22Rv1 (cell line): ENCODE measurements at regions not wholly inside any gene's neighbourhood (a gene's known extent, or its start where the extent isn't known, plus 50 kb on each side); places are given as distances from the start of the nearest gene placed in this dataset.

Source experiments
- CTCF ChIP-seq: fragments of 450-650 bp; IDR thresholded peaks from 2 replicates; pipeline ENCODE4 v1.5.1; 2017; ENCODE audit warnings: mild to moderate bottlenecking
- ZFX ChIP-seq: fragments of 450-650 bp; IDR thresholded peaks from 2 replicates; pipeline ENCODE4 v1.6.1; 2017; ENCODE audit warnings: antibody characterized with exemption, borderline replicate concordance

DNA sequence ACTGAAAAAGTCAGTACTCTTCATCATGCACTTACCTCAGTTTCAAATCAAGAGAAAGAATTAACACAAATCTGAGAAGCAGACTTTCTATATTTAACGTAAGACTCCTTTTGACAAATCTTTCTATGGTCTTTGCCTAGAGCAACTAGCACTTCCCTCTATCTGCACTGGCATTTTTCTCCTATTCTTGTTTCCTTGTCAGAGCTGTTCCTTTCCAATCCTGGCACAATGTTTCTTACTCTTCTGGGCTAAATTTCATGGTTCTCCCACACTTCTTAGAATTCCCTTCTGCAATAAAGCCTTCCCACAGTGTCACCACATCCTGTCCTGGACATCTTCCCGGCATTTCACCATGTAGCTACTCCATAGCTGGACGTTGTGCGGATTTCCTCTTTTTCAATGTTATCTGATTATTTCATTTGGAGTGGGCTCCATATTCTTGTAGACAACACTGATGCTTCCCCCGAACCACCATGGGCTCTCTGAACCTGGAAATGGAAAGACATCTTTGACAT lies 144.7 kb upstream of the CTNNA2 start:
- no peak for TF ChIP-seq CTCF
- TF ChIP-seq ZFX = no peak
